ENCODE measurements at regions not wholly inside any gene's neighbourhood (a gene's known extent, or its start where the extent isn't known, plus 50 kb on each side); places are given as distances from the start of the nearest gene placed in this dataset.
"Not testable (repeated sequence)": the region's sequence is repeated elsewhere in the genome, so short reads cannot be mapped to it uniquely, and the experiment has no call there.

- no peak for DNase-seq (ENCODE audit: low read depth in 2 of 2)
These were observed 127.0 kb upstream of the FOXN2 start for GRCh38 chr2:48187503-48187902.

- no peak for DNase-seq (ENCODE audit: low read depth in 2 of 2)
These were observed 124.8 kb upstream of the FOXN2 start for GRCh38 chr2:48189552-48190228.

DNA sequence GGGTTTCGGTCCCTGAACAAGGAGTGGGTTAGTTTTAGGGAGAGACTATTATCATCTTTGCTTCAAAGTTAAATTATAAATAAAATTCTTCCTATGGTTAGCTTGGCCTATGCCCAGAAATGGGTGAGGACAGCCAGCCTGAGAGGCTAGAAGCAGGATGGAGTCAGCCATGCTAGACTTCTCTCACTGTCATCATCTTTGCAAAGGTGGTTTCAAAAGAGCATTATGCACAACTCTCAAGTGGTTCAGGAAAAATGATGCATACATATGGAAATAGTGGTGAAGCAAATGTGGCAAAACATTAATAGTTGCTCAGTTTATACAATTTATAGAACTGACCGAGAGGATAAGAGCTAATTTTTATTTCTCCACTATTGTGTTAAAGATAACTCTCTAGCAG lies 124.3 kb upstream of the FOXN2 start:
- DNase-seq (ENCODE audit: low read depth in 2 of 2) = no peak

DNA sequence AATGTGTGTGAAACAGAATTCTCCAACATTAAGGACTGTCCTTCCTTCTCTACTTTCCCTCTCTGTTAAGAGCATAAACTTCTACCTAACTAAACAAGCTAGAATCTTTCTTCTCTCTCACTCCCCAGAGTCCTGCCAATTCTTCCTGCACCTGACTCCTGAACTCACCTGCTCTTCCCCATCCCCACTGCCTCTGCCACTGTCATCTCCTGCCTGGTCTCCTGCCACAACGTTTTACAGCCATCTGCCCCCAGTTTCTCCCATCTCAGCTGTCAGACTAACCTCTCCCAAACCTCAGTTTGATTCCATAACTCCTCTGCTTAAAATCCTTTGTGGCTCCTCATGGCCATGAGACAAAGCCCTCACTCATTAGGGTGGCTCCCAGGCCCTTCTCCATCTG lies 119.8 kb upstream of the FOXN2 start:
- DNase-seq (ENCODE audit: low read depth in 2 of 2) = no peak

DNA sequence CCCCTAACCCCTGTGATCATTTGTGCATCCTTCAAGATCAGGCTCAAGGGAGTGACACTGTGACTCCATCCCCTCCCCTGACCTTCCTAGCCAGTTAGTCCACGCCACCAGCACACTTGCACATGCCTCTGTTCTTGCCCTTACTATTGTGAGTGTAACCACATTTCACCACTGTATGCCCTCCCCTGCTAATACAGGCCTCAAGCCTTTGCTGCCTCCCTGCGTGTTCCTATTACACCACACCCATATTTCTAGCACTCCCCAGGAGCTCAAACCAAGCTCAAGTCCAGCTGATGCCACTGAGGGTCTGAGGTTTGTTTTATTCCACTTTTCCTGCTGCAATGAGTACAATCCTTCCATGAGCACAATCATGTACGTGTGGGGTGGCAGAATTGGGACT lies 119.3 kb upstream of the FOXN2 start:
- no peak for DNase-seq (ENCODE audit: low read depth in 2 of 2)

DNA sequence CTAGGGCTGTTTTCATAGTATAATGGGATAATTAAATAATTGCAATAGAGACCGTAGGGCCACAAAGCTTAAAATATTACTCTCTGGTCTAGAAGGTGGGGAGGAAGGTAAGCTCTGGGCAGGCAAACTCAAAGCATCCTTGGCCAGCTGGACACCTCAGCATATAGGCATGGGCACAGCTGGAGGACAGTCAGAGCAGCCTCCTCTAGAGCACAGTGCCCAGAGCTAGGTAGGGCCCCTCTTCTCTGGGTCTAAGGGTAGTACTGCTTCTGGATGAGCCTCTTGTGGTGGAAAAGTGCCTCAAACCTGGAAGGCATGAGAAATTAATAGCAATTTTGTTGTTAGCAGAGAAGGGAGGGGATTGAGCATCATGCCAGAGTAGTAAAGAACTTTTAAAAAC lies 116.9 kb upstream of the FOXN2 start:
- DNase-seq (ENCODE audit: low read depth in 2 of 2) = no peak

DNA sequence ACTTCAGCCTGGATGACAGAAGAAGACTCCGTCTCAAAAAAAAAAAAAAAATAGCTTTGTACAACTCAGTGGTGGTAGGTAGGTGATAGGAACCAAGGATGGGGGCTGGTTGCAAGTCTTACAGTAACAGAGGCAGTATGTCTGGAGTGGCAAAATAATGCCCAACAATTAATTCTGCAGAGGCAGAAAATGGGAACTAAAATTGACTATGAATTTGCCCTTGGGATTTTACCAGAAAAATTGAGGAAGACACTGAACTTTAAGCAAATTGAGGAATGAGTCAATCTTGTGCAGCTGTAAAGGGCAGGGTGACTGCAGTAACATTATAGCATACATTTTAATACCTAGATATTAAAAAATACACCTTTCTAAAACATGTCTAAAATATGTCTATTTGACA lies 116.1 kb upstream of the FOXN2 start:
- no peak for DNase-seq (ENCODE audit: low read depth in 2 of 2)

GRCh38 chr2:48199070-48199469 lies 115.4 kb upstream of the FOXN2 start:
- DNase-seq (ENCODE audit: low read depth in 2 of 2) = no peak

DNA sequence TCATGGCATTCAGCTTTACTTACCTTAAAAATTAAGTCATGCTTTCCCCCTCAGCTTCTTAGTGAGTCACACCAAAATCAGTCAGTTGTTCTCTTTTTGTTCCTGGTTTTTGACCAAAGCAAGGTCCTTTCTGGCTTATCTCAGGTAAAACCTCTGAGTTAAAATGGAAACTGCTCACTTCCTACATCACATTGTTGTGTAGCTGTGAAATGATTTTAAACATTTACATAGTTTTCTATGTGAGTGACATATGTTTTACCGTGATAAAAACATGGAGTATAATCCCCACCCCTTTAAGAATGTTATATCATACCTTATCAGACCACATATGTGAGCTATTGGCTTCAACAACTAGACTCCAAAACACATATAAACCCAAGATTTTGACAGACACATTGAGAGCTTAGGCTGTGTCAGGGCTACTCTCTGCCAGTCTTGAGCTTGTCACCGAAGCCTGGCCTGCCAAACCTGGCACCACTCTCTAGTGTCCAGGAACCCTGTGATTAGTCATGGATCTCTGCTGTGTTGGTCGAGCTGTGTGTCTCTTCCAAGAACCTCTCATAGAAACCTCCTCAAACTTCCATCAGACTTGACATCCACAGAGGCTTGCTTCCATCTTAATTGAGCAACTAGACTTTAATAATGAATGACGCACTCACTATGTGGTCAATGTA lies 113.7 kb upstream of the FOXN2 start:
- DNase-seq (ENCODE audit: low read depth in 2 of 2) = no peak

- not testable (repeated sequence) for DNase-seq (ENCODE audit: low read depth in 2 of 2)
These were observed 113.0 kb upstream of the FOXN2 start for GRCh38 chr2:48201435-48201834.

GRCh38 chr2:48202863-48203642 lies 111.4 kb upstream of the FOXN2 start:
- DNase-seq (ENCODE audit: low read depth in 2 of 2) = no peak

GRCh38 chr2:48203668-48204067 lies 110.8 kb upstream of the FOXN2 start:
- DNase-seq (ENCODE audit: low read depth in 2 of 2) = no peak

- DNase-seq (ENCODE audit: low read depth in 2 of 2) = no peak
These were observed 109.7 kb upstream of the FOXN2 start for GRCh38 chr2:48204750-48205136.

- DNase-seq (ENCODE audit: low read depth in 2 of 2) = no peak
These were observed 109.2 kb upstream of the FOXN2 start for GRCh38 chr2:48205137-48205798.

DNA sequence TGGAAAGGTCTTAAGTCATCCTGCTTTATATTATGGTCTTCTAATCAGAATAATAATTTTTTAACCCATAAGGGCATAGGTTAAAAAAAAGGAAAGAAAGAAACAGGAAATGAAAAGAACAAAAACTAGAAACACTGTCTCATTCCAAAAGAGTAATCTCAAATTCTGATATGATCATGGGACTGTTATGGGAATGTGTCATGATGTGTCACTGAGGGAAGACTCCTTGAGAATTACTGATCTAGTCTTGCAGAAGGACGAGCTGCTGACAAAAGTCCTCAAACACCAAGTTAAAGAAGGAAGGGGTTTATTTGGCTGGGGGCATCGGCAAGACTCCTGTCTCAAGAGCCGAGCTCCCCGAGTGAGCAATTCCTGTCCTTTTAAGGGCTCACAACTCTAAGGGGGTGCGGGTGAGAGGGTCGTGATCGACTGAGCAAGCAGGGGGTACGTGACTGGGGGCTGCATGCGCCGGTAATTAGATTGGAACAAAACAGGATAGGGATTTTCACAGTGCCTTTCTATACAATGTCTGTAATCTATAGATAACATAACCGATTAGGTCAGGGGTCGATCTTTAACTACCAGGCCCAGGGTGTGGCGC lies 108.3 kb upstream of the FOXN2 start:
- not testable (repeated sequence) for DNase-seq (ENCODE audit: low read depth in 2 of 2)

DNA sequence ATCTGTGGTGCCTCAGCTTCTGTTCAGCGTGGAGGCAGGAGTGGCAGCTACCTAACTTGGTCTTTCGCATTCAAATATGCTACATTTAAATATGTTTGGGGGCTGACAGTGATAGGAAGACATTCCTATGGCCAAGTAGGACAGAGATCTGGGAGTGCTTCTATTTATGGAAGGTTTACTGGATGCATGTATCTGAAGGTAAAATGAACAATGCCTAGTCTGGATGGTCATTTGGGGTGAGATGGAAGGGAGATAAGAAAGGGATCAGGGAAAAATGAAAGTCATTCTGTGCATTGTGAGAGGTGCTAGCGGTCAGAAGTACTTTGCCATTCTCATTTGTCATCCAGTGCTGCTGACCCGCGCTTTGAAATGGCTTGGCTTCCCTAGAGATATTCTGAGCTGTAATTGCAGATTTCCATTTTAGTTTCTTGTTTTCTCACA lies 107.3 kb upstream of the FOXN2 start:
- no peak for DNase-seq (ENCODE audit: low read depth in 2 of 2)

- DNase-seq (ENCODE audit: low read depth in 2 of 2) = no peak
These were observed 106.6 kb upstream of the FOXN2 start for GRCh38 chr2:48207851-48208250.

DNA sequence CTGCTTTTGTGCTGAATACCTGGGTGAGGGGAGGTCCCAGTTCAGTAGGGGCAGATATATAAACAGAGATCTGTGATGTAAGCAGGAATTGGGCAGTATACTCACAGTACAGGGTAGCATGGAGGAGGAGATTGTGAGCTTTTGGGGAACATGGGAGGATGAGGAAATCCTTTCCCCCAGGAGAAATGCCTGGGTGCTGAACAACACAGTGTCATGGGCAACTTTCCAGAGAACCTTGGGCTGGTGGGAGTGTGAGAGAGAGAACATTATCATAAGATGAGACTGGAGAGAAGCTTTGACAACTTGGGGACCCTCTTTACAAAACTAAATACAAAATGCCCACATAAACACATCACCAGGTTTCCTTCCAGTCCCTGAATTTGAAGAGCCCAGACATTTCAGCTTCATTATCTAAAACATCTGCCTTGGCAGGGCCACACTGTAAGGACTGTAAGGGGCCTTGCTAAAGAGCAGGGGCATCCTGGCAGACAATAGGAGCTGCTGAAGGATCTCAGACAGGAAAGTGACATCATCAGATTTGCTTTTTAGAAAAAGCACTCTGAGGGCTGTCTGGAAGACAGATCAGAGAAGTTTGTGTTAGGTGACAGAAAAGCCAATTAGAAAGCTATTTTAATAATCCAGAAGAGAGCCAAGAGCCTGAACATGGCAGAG lies 105.1 kb upstream of the FOXN2 start:
- DNase-seq (ENCODE audit: low read depth in 2 of 2) = no peak

- DNase-seq (ENCODE audit: low read depth in 2 of 2) = no peak
These were observed 104.3 kb upstream of the FOXN2 start for GRCh38 chr2:48210189-48210588.

GRCh38 chr2:48213646-48214045 lies 100.8 kb upstream of the FOXN2 start:
- no peak for DNase-seq (ENCODE audit: low read depth in 2 of 2)

- DNase-seq (ENCODE audit: low read depth in 2 of 2) = no peak
These were observed 96.3 kb upstream of the FOXN2 start for GRCh38 chr2:48218169-48218568.

GRCh38 chr2:48219234-48219554 lies 95.3 kb upstream of the FOXN2 start:
- no peak for DNase-seq (ENCODE audit: low read depth in 2 of 2)

Measured in stimulated activated CD4-positive, alpha-beta T cell treated with anti-CD3 and anti-CD28 coated beads, Interleukin-1b, Interleukin-23, amount 100 ng/mL, for 4 hours (primary cell).